HCT116 (cell line): ENCODE measurements at regions not wholly inside any gene's neighbourhood (a gene's known extent, or its start where the extent isn't known, plus 50 kb on each side); places are given as distances from the start of the nearest gene placed in this dataset.

ENCODE experiments used
- ATAC-seq: fragments of 200-7000 bp; cut with Tn5 transposase; 2 replicates; pipeline ENCODE4 v1.9.1; 2020; ENCODE audit warnings: mild to moderate bottlenecking, moderate library complexity
- BruUV-seq: library from RNA; stranded (reverse); fragments of 400-500 nt; replicated peaks from 2 replicates; lab custom pipeline; 2021; lab: Mats Ljungman, UMichigan
- CTCF ChIA-PET: fragments of 300-600 bp; sonication (Branson Sonifier 250); formaldehyde crosslinking; loops from one replicate; lab custom pipeline; 2021; ENCODE audit warnings: antibody characterized with exemption; lab: Charles Lee
- POLR2A ChIA-PET: fragments of 300-600, 350-600 bp; sonication (Branson Sonifier 250); formaldehyde crosslinking; loops from one replicate; lab custom pipeline; 2021; ENCODE audit warnings: antibody characterized with exemption; lab: Charles Lee
- RAD21 ChIA-PET, 2 experiments: fragments of 300-600 bp; sonication (Branson Sonifier 250); formaldehyde crosslinking; loops; one replicate each; lab custom pipeline; 2023; ENCODE audit warnings: low total read pairs in 2 of 2; ENCODE audit not compliant: uncharacterized antibody in 2 of 2, unreplicated experiment in 2 of 2, low non-redundant PET in 1 of 2; lab: Charles Lee
- DNase-seq: peaks from one replicate; pipeline ENCODE4 v3.0.0-alpha.2; 2010; ENCODE audit warnings: low read depth, low spot score
- H2AFZ ChIP-seq: fragments of 200-600 bp; shearing (Covaris generic), sonication (generic); 2 replicates; pipeline ENCODE4 v1.6.1; 2017; ENCODE audit warnings: low read depth, mixed run types, mixed read lengths, antibody characterized with exemption, low read length; ENCODE audit not compliant: poor library complexity, severe bottlenecking
- H3K27ac ChIP-seq: 2 replicates; pipeline ENCODE4 v1.5.1; 2012; ENCODE audit warnings: low read depth, low read length
- H3K27me3 ChIP-seq: fragments of 200-600 bp; sonication (generic); 2 replicates; pipeline ENCODE4 v1.6.1; 2016; ENCODE audit warnings: mixed run types, low read length, mixed read lengths; ENCODE audit not compliant: insufficient read depth
- H3K36me3 ChIP-seq, 2 experiments: fragments of 200-500 bp in 1 of 2; fragments of 200-600 bp in 1 of 2; sonication (Bioruptor generic) in 1 of 2; sonication (generic) in 1 of 2; 2 replicates each; pipeline versions ENCODE4 v1.5.1 to v1.6.1; 2014 to 2016; ENCODE audit warnings: low read length in 2 of 2, inconsistent platforms in 1 of 2, mixed read lengths in 1 of 2, mixed run types in 1 of 2; ENCODE audit not compliant: insufficient read depth in 2 of 2, control insufficient read depth in 1 of 2
- H3K4me1 ChIP-seq, 2 experiments: fragments of 200-600 bp in 1 of 2; sonication (generic) in 1 of 2; 2 replicates each; pipeline versions ENCODE4 v1.5.1 to v1.6.1; 2012 to 2017; ENCODE audit warnings: low read length in 2 of 2, inconsistent platforms in 1 of 2, mild to moderate bottlenecking in 1 of 2, mixed read lengths in 1 of 2, mixed run types in 1 of 2, moderate library complexity in 1 of 2; ENCODE audit not compliant: insufficient read depth in 2 of 2, control insufficient read depth in 1 of 2
- H3K4me2 ChIP-seq: fragments of 200-600 bp; sonication (generic); 2 replicates; pipeline ENCODE4 v1.6.1; 2017; ENCODE audit warnings: mixed run types, low read length, mixed read lengths
- H3K4me3 ChIP-seq, 2 experiments: fragments of 200-600 bp in 1 of 2; sonication (generic) in 1 of 2; replicated peaks in 1 of 2; 2 replicates each; pipeline ENCODE4 v1.5.1; 2011 to 2016; ENCODE audit warnings: low read length in 2 of 2, control low read depth in 1 of 2, low read depth in 1 of 2, mild to moderate bottlenecking in 1 of 2, mixed read lengths in 1 of 2, mixed run types in 1 of 2
- H3K79me2 ChIP-seq: fragments of 200-600 bp; sonication (generic); 2 replicates; pipeline ENCODE4 v1.6.1; 2017; ENCODE audit warnings: mild to moderate bottlenecking, mixed run types, low read length, moderate library complexity, mixed read lengths; ENCODE audit not compliant: insufficient read depth
- H3K9ac ChIP-seq: fragments of 200-600 bp; sonication (generic); 2 replicates; pipeline ENCODE4 v1.6.1; 2016; ENCODE audit warnings: low read length, mixed read lengths
- H3K9me2 ChIP-seq: fragments of 200-600 bp; sonication (generic), shearing (Covaris generic); 2 replicates; pipeline ENCODE4 v1.6.1; 2017; ENCODE audit warnings: mixed run types, mild to moderate bottlenecking, moderate library complexity; ENCODE audit not compliant: insufficient read depth
- H3K9me3 ChIP-seq, 2 experiments: fragments of 200-500 bp in 1 of 2; fragments of 200-600 bp in 1 of 2; sonication (Bioruptor generic) in 1 of 2; sonication (generic) in 1 of 2; 2 replicates each; pipeline ENCODE4 v1.6.1; 2014 to 2017; ENCODE audit warnings: low read length in 2 of 2, mixed read lengths in 2 of 2, inconsistent platforms in 1 of 2, low read depth in 1 of 2, mild to moderate bottlenecking in 1 of 2, mixed run types in 1 of 2, moderate library complexity in 1 of 2; ENCODE audit not compliant: control insufficient read depth in 1 of 2, insufficient read depth in 1 of 2
- H4K20me1 ChIP-seq: fragments of 200-600 bp; sonication (generic), shearing (Covaris generic); 2 replicates; pipeline ENCODE4 v1.6.1; 2017; ENCODE audit warnings: mixed run types, mild to moderate bottlenecking, moderate library complexity; ENCODE audit not compliant: insufficient read depth
- CBX3 ChIP-seq: IDR thresholded peaks from 2 replicates; pipeline ENCODE4 v1.6.1; 2012; ENCODE audit warnings: low read depth
- CEBPB ChIP-seq: IDR thresholded peaks from 2 replicates; pipeline ENCODE4 v1.6.1; 2012; ENCODE audit warnings: low read depth
- EGR1 ChIP-seq: IDR thresholded peaks from 2 replicates; pipeline ENCODE4 v1.6.1; 2012; ENCODE audit warnings: low read depth
- ELF1 ChIP-seq: IDR thresholded peaks from 2 replicates; pipeline ENCODE4 v1.6.1; 2012; ENCODE audit warnings: low read depth, borderline replicate concordance
- EZH2 ChIP-seq: fragments of 200-600 bp; sonication (generic); IDR thresholded peaks from 2 replicates; pipeline ENCODE4 v1.6.1; 2017; ENCODE audit warnings: antibody characterized with exemption, mixed run types
- EZH2phosphoT487 ChIP-seq: fragments of 200-600 bp; IDR thresholded peaks from 2 replicates; pipeline ENCODE4 v1.6.1; 2018; ENCODE audit warnings: antibody characterized with exemption, borderline replicate concordance
- FOSL1 ChIP-seq: IDR thresholded peaks from 2 replicates; pipeline ENCODE4 v1.6.1; 2012; ENCODE audit warnings: low read depth
- JUND ChIP-seq: IDR thresholded peaks from 2 replicates; pipeline ENCODE4 v1.6.1; 2012
- POLR2A ChIP-seq: IDR thresholded peaks from 2 replicates; pipeline ENCODE4 v1.7.0; 2011; ENCODE audit warnings: borderline replicate concordance; ENCODE audit not compliant: insufficient read depth, insufficient read length; ENCODE audit errors: extremely low read depth
- SP1 ChIP-seq: IDR thresholded peaks from 2 replicates; pipeline ENCODE4 v1.6.1; 2012; ENCODE audit warnings: low read depth
- SRF ChIP-seq: IDR thresholded peaks from 2 replicates; pipeline ENCODE4 v1.6.1; 2012; ENCODE audit warnings: low read depth
- TCF7L2 ChIP-seq: IDR thresholded peaks from 2 replicates; pipeline ENCODE4 v1.7.0; 2011; ENCODE audit warnings: borderline replicate concordance, inconsistent platforms; ENCODE audit not compliant: insufficient read depth, insufficient read length; ENCODE audit errors: extremely low read depth
- ZFX ChIP-seq: fragments of 450-650 bp; IDR thresholded peaks from 2 replicates; pipeline ENCODE4 v1.6.1; 2017
- ZNF274 ChIP-seq: fragments of 200-500 bp; sonication (Bioruptor generic); IDR thresholded peaks from 2 replicates; pipeline ENCODE4 v1.6.1; 2014; ENCODE audit warnings: mild to moderate bottlenecking, low read depth, low read length, inconsistent platforms
- intact Hi-C: fragments of 100-400 bp; cut with micrococcal nuclease; formaldehyde crosslinking; loops from 2 replicates; pipeline ENCODE4 v1.10.0; 2022
- TF ChIP-seq, protein P1 (sequence below), 3 experiments: fragments of 200-600 bp in 1 of 3; sonication (generic) in 1 of 3; IDR thresholded peaks in 2 of 3; conservative IDR thresholded peaks in 1 of 3; 2 replicates each; pipeline ENCODE4 v1.5.1; 2012 to 2017; ENCODE audit warnings: low read depth in 2 of 3, low read length in 2 of 3, antibody characterized with exemption in 1 of 3, borderline replicate concordance in 1 of 3, control low read depth in 1 of 3, mild to moderate bottlenecking in 1 of 3, mixed read lengths in 1 of 3, mixed run types in 1 of 3, moderate library complexity in 1 of 3; ENCODE audit not compliant: insufficient read depth in 1 of 3
- TF ChIP-seq, protein P2 (sequence below): IDR thresholded peaks from 2 replicates; pipeline ENCODE4 v1.6.1; 2012
- TF ChIP-seq, protein P3 (sequence below): IDR thresholded peaks from 2 replicates; pipeline ENCODE4 v1.6.1; 2012; ENCODE audit warnings: low read depth

DNA sequence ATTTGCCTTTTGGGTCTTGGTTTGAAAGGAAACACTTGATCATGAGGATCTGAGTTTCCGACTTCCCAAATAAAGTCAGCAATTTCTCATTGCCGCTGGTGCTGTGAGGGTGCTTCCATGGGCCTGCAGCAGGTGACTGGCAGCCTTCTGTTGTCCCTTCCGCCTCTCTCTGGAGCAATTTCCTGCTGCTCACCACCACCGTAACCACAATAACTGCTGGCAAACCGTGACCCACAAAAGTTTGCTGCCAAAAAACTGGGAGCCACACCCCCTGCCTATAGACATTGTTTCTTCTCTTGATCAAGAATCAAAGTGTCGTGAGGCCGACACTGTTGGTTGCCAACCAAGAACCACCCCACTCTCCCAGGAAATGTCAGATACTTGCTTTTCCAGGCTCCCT is 164.0 kb downstream of the NR2F2 start (continued):
- TF ChIP-seq EZH2phosphoT487 (no peak), CBX3 (no peak), ZFX (no peak), ZNF274 (no peak)
- TF ChIP-seq, protein P1, sequence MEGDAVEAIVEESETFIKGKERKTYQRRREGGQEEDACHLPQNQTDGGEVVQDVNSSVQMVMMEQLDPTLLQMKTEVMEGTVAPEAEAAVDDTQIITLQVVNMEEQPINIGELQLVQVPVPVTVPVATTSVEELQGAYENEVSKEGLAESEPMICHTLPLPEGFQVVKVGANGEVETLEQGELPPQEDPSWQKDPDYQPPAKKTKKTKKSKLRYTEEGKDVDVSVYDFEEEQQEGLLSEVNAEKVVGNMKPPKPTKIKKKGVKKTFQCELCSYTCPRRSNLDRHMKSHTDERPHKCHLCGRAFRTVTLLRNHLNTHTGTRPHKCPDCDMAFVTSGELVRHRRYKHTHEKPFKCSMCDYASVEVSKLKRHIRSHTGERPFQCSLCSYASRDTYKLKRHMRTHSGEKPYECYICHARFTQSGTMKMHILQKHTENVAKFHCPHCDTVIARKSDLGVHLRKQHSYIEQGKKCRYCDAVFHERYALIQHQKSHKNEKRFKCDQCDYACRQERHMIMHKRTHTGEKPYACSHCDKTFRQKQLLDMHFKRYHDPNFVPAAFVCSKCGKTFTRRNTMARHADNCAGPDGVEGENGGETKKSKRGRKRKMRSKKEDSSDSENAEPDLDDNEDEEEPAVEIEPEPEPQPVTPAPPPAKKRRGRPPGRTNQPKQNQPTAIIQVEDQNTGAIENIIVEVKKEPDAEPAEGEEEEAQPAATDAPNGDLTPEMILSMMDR (IDR thresholded peaks at IDR 0.05 in 2 of 3, conservative IDR thresholded peaks at IDR 0.05 in 1 of 3; ENCODE audit: borderline replicate concordance in 1 of 3, insufficient read depth in 1 of 3, low read depth in 2 of 3, low read length in 2 of 3) = no peak
- TF ChIP-seq, all 23 proteins: peak for 0

DNA sequence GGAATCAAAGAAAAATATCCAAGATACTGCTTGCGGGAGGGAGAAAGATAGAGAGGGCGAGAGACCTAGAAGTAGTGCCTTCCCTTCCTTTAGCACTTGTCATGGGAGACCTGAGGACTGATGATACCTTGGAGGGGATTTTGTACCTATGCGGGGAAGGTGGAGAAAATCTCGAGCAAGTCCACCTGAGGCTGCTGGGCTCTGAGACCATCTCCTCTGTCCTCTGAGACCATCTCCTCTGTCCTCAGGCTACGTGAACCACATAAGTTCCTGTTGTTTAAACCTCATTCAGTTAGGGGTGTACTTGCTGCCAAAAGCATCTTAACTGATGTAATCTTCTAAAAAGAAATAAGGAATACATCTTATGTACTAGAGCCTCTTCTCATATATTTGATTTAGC is 164.9 kb downstream of the NR2F2 start:
- peaks cover 23% of the 10 kb centered on the region; the same call in 1 of the 2 replicates for H3K27me3 ChIP-seq
- BruUV-seq = no TSS peak
- H3K4me3 ChIP-seq = no peak overlapping the region
- no peaks in the 10 kb centered on the region; the same call in 1 of the 2 replicates for H4K20me1 ChIP-seq
- DNase-seq = no peak
- TF ChIP-seq EZH2 (no peak), EGR1 (no peak), ELF1 (no peak), FOSL1 (no peak), SP1 (no peak), JUND (no peak), ZFX (no peak), POLR2A (no peak), TCF7L2 (no peak), CEBPB (no peak), SRF (no peak), CBX3 (no peak)
- TF ChIP-seq, protein P2, sequence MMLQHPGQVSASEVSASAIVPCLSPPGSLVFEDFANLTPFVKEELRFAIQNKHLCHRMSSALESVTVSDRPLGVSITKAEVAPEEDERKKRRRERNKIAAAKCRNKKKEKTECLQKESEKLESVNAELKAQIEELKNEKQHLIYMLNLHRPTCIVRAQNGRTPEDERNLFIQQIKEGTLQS = no peak
- TF ChIP-seq, protein P3, sequence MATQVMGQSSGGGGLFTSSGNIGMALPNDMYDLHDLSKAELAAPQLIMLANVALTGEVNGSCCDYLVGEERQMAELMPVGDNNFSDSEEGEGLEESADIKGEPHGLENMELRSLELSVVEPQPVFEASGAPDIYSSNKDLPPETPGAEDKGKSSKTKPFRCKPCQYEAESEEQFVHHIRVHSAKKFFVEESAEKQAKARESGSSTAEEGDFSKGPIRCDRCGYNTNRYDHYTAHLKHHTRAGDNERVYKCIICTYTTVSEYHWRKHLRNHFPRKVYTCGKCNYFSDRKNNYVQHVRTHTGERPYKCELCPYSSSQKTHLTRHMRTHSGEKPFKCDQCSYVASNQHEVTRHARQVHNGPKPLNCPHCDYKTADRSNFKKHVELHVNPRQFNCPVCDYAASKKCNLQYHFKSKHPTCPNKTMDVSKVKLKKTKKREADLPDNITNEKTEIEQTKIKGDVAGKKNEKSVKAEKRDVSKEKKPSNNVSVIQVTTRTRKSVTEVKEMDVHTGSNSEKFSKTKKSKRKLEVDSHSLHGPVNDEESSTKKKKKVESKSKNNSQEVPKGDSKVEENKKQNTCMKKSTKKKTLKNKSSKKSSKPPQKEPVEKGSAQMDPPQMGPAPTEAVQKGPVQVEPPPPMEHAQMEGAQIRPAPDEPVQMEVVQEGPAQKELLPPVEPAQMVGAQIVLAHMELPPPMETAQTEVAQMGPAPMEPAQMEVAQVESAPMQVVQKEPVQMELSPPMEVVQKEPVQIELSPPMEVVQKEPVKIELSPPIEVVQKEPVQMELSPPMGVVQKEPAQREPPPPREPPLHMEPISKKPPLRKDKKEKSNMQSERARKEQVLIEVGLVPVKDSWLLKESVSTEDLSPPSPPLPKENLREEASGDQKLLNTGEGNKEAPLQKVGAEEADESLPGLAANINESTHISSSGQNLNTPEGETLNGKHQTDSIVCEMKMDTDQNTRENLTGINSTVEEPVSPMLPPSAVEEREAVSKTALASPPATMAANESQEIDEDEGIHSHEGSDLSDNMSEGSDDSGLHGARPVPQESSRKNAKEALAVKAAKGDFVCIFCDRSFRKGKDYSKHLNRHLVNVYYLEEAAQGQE = no peak
- TF ChIP-seq, protein P1 (IDR thresholded peaks at IDR 0.05 in 2 of 3, conservative IDR thresholded peaks at IDR 0.05 in 1 of 3; ENCODE audit: borderline replicate concordance in 1 of 3, insufficient read depth in 1 of 3, low read depth in 2 of 3, low read length in 2 of 3) = no peak
- TF ChIP-seq, all 23 proteins: peak for 0
- Histone ChIP-seq H3K4me2 (no peak overlapping the region), H3K36me3 (no peaks in the 10 kb centered on the region), H2AFZ (no peak overlapping the region), H3K4me1 (no peaks in the 10 kb centered on the region), H3K79me2 (no peaks in the 10 kb centered on the region), H3K9ac (no peak overlapping the region), H3K27ac (no peak overlapping the region), H3K9me2 (no peaks in the 10 kb centered on the region), H3K9me3 (no peaks in the 10 kb centered on the region)
- CTCF ChIA-PET = no interaction called here
- intact Hi-C loops = no loop called here
- POLR2A ChIA-PET = no interaction called here
- ATAC-seq = no peak
- RAD21 ChIA-PET = no interaction called here
